AG09309 (cell line): ENCODE measurements at regions not wholly inside any gene's neighbourhood (a gene's known extent, or its start where the extent isn't known, plus 50 kb on each side); places are given as distances from the start of the nearest gene placed in this dataset.
A peak's percentile ranks its signal among the peaks of the same experiment; 100 is the strongest.

ENCODE experiments used
- DNase-seq: peaks from one replicate; pipeline ENCODE4 v3.0.0-alpha.2; 2010; ENCODE audit warnings: low read depth
- H3K4me3 ChIP-seq: 2 replicates; pipeline ENCODE4 v1.5.1; 2011; ENCODE audit warnings: mild to moderate bottlenecking, low read depth, low read length, moderate library complexity; ENCODE audit not compliant: control insufficient read depth
- TF ChIP-seq, protein P1 (sequence below): IDR thresholded peaks from 2 replicates; pipeline ENCODE4 v1.5.1; 2011; ENCODE audit warnings: mild to moderate bottlenecking, low read depth, low read length, inconsistent platforms; ENCODE audit not compliant: insufficient read depth, control insufficient read depth; ENCODE audit errors: missing control alignments

DNA sequence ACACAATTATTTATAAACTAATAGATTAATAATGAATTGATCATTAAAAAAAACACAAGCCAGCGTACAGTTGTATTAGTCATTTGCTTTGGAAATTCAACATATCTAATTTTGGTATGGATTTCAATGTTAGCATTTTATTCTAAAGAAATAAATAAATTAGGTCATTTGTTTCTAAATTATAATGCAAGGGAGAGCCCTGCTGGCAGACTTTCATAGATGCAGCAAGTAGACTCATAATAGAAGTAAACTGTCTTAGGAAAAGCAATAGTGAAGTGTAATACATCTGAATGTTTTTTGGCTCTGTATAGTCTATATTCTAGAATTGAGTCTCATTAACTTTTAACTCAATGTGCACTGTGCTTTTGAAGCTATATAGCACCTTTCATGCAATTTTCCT is 982.4 kb upstream of the MIR17HG start:
- no peak for DNase-seq
- no peak overlapping the region for H3K4me3 ChIP-seq
- TF ChIP-seq, protein P1, sequence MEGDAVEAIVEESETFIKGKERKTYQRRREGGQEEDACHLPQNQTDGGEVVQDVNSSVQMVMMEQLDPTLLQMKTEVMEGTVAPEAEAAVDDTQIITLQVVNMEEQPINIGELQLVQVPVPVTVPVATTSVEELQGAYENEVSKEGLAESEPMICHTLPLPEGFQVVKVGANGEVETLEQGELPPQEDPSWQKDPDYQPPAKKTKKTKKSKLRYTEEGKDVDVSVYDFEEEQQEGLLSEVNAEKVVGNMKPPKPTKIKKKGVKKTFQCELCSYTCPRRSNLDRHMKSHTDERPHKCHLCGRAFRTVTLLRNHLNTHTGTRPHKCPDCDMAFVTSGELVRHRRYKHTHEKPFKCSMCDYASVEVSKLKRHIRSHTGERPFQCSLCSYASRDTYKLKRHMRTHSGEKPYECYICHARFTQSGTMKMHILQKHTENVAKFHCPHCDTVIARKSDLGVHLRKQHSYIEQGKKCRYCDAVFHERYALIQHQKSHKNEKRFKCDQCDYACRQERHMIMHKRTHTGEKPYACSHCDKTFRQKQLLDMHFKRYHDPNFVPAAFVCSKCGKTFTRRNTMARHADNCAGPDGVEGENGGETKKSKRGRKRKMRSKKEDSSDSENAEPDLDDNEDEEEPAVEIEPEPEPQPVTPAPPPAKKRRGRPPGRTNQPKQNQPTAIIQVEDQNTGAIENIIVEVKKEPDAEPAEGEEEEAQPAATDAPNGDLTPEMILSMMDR: peak; percentile 14

DNA sequence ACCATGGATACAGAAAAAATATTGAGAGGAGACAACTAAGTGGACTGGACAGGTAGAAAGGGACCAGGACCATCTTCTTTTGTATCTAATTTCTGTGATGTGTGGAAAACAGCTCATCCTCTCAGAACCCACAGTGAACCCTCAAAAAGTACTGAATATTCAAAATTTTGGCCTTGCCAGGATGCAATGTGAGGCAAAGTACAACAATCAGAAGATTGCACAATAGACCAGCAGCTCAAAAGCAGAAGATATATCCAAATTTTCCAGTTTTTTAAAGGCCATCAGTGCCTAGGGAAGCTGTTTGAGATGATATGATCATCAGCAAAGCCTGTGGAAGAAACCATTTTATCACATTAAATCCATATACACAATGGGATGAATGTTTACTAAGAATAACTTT is 973.3 kb upstream of the MIR17HG start:
- TF ChIP-seq, protein P1: no peak
- DNase-seq: no peak
- H3K4me3 ChIP-seq: no peak overlapping the region

DNA sequence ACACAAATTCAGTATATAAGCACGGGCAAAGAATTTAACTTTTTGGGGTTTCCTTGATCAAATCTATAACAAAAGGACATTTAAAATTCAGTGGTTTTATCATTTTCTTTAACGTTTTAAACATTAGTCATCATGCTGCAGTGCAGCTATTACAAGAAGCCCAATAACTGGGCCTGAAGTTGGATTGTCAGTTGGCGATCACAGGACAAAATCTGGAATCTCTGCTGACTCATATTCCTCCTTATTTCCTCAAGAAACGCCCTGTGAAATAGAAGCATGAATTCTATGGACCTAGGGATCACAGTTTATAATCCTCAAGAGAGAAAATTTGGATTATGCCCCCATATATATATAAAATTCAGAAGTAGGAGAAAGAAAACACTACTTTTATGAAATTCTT is 971.6 kb upstream of the MIR17HG start:
- no peak overlapping the region for H3K4me3 ChIP-seq
- no peak for DNase-seq
- TF ChIP-seq, protein P1: no peak

DNA sequence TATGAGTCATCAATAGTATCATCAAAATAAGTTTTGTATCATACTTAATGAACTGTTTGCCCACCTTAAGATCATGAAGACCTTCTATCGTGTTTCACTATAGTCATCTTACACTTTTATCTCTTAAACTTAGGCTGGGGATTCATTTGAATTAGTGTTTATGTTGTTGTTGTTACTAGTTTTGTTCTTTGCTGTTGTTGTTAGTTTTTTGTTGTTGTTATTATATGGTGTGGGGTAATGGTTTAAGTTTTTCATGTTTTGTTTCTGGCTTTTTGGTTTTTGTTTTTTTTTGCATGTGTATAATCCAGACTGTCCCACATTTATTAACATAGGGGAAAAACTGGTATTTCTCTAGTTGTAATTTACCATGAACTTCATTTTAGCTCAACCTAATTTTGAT is 965.1 kb upstream of the MIR17HG start:
- no peak overlapping the region for H3K4me3 ChIP-seq
- TF ChIP-seq, protein P1: no peak
- no peak for DNase-seq

DNA sequence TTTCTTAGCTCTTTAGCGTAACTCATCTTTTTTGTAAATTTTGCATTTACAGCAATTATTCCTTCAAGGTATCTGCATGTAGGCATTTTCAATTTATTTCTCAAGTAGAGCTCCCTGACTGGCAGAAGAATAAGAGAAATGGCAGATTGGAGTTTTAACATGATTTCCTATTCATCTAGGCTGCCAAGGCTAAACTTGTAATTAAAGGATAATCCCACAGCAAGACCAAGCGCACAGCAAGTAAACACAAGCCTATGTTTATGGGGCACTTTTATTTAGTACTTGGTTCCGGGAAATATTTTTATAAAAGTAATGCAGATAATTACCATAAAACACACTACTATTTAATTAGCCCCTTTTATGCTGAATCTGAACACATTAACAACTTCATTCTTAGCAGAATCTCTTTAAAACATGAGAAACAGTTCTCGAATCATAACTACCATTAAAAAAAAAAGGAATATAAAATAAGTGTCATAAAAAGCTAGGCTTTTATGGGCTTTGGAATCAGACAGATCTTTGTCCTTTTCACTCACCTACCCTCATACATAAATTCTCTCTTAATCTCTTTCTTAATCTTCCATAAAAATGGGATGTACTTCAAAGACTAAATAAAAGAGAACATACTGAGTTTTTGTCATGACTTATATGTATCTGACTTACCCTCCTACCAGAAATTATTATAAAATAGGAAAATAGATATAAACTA is 961.6 kb upstream of the MIR17HG start:
- DNase-seq: no peak
- TF ChIP-seq, protein P1: no peak
- no peak overlapping the region for H3K4me3 ChIP-seq

DNA sequence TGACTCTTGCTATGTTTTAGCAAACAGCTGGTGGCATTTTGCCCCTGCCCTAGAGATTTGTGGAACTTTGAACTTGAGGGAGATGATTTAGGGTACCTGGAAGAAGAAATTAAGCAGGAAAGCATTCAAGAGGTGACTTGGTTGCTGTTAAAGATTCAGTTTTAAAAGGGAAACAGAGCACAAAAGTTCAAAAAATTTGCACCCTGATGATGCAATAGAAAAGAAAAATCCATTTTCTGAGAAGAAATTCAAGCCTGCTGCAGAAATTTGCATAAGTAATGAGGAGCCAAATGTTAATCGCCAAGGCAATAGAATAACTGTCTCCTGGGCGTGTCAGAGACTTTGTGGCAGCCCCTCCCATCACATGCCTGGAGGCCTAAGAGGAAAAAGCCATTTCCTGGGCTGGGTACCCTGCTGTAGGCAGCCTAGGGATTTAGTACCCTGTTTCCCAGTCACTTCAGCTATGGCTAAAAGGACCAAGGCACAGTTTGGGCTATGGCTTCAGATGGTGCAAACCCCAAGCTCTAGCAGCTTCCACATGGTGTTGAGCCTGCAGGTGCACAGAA is 958.5 kb upstream of the MIR17HG start:
- DNase-seq: no peak
- no peak overlapping the region for H3K4me3 ChIP-seq
- TF ChIP-seq, protein P1: no peak

DNA sequence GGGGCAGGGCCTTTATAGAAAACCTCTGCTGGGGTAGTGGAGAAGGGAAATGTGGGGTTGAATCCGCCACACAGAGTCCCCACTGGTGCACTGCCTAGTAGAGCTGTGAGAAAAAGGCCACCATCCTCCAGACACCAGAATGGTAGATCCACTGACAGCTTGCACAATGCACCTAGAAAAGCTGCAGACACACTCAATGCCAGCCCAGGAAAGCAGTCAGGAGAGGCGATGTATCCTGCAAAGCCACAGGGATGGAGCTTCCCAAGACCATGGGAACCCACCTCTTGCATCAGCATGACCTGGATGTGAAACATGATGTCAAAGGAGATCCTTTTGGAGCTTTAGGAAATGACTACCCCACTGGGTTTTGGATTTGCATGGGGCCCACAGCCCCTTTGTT is 958.0 kb upstream of the MIR17HG start:
- DNase-seq: no peak
- H3K4me3 ChIP-seq: no peak overlapping the region
- TF ChIP-seq, protein P1: no peak
